ENCODE measurements at regions not wholly inside any gene's neighbourhood (a gene's known extent, or its start where the extent isn't known, plus 50 kb on each side); places are given as distances from the start of the nearest gene placed in this dataset.

GRCh38 chr16:60907645-60908044 lies 1128.6 kb downstream of the CDH8 start:
- TF ChIP-seq CTCF (IDR thresholded peaks at IDR 0.05) (no peak), POLR2A (IDR thresholded peaks at IDR 0.05) (no peak)

Data from lower leg skin (tissue), 3 donors.